ENCODE measurements at regions not wholly inside any gene's neighbourhood (a gene's known extent, or its start where the extent isn't known, plus 50 kb on each side); places are given as distances from the start of the nearest gene placed in this dataset.

DNA sequence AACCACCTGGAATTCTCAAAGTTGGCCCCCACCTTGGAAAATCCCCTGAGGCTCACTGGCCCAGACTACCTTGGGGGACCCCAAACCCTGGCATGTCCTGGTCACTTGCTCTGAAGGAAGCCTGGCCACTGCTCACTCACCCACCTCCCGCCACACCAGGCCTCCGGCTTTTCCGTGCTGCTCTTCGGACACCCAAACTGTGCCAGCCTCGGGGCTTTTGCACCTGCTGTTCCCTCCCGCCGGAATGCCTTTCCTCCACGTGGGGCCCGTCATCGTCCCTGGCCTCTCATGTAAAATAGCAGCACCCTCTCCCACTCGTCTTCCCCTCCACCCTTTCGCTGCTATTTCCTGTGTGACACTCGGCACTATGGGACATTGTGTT lies 87.2 kb upstream of the NCOR2 start:
- TF ChIP-seq, protein P1, sequence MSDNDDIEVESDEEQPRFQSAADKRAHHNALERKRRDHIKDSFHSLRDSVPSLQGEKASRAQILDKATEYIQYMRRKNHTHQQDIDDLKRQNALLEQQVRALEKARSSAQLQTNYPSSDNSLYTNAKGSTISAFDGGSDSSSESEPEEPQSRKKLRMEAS (IDR thresholded peaks at IDR 0.05) = no peak
- TF ChIP-seq TAF1 (conservative IDR thresholded peaks at IDR 0.05) (no peak), JUND (IDR thresholded peaks at IDR 0.05) (no peak), RAD21 (IDR thresholded peaks at IDR 0.05) (no peak), FOXA1 (IDR thresholded peaks at IDR 0.05) (no peak), RXRA (IDR thresholded peaks at IDR 0.05) (no peak), HNF4G (IDR thresholded peaks at IDR 0.05) (no peak), EGR1 (IDR thresholded peaks at IDR 0.05; ENCODE audit: low read depth in 2 of 2) (no peak), YY1 (IDR thresholded peaks at IDR 0.05) (no peak), SP1 (IDR thresholded peaks at IDR 0.05) (no peak)
- TF ChIP-seq, protein P2, sequence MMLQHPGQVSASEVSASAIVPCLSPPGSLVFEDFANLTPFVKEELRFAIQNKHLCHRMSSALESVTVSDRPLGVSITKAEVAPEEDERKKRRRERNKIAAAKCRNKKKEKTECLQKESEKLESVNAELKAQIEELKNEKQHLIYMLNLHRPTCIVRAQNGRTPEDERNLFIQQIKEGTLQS (IDR thresholded peaks at IDR 0.05) = no peak
- TF ChIP-seq, protein P3, sequence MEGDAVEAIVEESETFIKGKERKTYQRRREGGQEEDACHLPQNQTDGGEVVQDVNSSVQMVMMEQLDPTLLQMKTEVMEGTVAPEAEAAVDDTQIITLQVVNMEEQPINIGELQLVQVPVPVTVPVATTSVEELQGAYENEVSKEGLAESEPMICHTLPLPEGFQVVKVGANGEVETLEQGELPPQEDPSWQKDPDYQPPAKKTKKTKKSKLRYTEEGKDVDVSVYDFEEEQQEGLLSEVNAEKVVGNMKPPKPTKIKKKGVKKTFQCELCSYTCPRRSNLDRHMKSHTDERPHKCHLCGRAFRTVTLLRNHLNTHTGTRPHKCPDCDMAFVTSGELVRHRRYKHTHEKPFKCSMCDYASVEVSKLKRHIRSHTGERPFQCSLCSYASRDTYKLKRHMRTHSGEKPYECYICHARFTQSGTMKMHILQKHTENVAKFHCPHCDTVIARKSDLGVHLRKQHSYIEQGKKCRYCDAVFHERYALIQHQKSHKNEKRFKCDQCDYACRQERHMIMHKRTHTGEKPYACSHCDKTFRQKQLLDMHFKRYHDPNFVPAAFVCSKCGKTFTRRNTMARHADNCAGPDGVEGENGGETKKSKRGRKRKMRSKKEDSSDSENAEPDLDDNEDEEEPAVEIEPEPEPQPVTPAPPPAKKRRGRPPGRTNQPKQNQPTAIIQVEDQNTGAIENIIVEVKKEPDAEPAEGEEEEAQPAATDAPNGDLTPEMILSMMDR (IDR thresholded peaks at IDR 0.05; ENCODE audit: low read depth, low read length, missing input control) = no peak
- TF ChIP-seq, protein P4, sequence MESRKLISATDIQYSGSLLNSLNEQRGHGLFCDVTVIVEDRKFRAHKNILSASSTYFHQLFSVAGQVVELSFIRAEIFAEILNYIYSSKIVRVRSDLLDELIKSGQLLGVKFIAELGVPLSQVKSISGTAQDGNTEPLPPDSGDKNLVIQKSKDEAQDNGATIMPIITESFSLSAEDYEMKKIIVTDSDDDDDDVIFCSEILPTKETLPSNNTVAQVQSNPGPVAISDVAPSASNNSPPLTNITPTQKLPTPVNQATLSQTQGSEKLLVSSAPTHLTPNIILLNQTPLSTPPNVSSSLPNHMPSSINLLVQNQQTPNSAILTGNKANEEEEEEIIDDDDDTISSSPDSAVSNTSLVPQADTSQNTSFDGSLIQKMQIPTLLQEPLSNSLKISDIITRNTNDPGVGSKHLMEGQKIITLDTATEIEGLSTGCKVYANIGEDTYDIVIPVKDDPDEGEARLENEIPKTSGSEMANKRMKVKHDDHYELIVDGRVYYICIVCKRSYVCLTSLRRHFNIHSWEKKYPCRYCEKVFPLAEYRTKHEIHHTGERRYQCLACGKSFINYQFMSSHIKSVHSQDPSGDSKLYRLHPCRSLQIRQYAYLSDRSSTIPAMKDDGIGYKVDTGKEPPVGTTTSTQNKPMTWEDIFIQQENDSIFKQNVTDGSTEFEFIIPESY (IDR thresholded peaks at IDR 0.05) = no peak
- TF ChIP-seq, protein P5, sequence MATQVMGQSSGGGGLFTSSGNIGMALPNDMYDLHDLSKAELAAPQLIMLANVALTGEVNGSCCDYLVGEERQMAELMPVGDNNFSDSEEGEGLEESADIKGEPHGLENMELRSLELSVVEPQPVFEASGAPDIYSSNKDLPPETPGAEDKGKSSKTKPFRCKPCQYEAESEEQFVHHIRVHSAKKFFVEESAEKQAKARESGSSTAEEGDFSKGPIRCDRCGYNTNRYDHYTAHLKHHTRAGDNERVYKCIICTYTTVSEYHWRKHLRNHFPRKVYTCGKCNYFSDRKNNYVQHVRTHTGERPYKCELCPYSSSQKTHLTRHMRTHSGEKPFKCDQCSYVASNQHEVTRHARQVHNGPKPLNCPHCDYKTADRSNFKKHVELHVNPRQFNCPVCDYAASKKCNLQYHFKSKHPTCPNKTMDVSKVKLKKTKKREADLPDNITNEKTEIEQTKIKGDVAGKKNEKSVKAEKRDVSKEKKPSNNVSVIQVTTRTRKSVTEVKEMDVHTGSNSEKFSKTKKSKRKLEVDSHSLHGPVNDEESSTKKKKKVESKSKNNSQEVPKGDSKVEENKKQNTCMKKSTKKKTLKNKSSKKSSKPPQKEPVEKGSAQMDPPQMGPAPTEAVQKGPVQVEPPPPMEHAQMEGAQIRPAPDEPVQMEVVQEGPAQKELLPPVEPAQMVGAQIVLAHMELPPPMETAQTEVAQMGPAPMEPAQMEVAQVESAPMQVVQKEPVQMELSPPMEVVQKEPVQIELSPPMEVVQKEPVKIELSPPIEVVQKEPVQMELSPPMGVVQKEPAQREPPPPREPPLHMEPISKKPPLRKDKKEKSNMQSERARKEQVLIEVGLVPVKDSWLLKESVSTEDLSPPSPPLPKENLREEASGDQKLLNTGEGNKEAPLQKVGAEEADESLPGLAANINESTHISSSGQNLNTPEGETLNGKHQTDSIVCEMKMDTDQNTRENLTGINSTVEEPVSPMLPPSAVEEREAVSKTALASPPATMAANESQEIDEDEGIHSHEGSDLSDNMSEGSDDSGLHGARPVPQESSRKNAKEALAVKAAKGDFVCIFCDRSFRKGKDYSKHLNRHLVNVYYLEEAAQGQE (IDR thresholded peaks at IDR 0.05) = no peak

All from liver (tissue), 3 donors.